Hepatocyte (in vitro differentiated cells): ENCODE measurements at regions not wholly inside any gene's neighbourhood (a gene's known extent, or its start where the extent isn't known, plus 50 kb on each side); places are given as distances from the start of the nearest gene placed in this dataset.

ENCODE experiments used
- DNase-seq: peaks from one replicate; pipeline ENCODE4 v3.0.0-alpha.2; 2016; ENCODE audit warnings: low spot score
- H2AFZ ChIP-seq: fragments of 200-600 bp; sonication (generic); 2 replicates; pipeline ENCODE4 v1.6.0; 2016; ENCODE audit warnings: antibody characterized with exemption, mild to moderate bottlenecking
- H3K27ac ChIP-seq: fragments of 200-600 bp; sonication (generic); 2 replicates; pipeline ENCODE4 v1.5.1; 2016; ENCODE audit warnings: mild to moderate bottlenecking
- H3K27me3 ChIP-seq: fragments of 200-600 bp; sonication (generic); 2 replicates; pipeline ENCODE4 v1.6.1; 2016
- H3K36me3 ChIP-seq: fragments of 200-600 bp; sonication (generic); replicated peaks from 2 replicates; pipeline ENCODE4 v1.5.1; 2016; ENCODE audit warnings: low read depth; ENCODE audit not compliant: insufficient read depth
- H3K4me1 ChIP-seq: fragments of 200-600 bp; sonication (generic); 2 replicates; pipeline ENCODE4 v1.5.1; 2016; ENCODE audit warnings: mild to moderate bottlenecking, moderate library complexity; ENCODE audit not compliant: insufficient read depth
- H3K4me2 ChIP-seq: fragments of 200-600 bp; sonication (generic); 2 replicates; pipeline ENCODE4 v1.6.0; 2016
- H3K4me3 ChIP-seq: fragments of 200-600 bp; sonication (generic); 2 replicates; pipeline ENCODE4 v1.5.1; 2016; ENCODE audit warnings: mild to moderate bottlenecking
- H3K79me2 ChIP-seq: fragments of 200-600 bp; sonication (generic); 2 replicates; pipeline ENCODE4 v1.6.0; 2017; ENCODE audit warnings: mild to moderate bottlenecking
- H3K9me2 ChIP-seq: fragments of 200-600 bp; sonication (generic); replicated peaks from 2 replicates; pipeline ENCODE4 v1.6.0; 2017; ENCODE audit warnings: mild to moderate bottlenecking; ENCODE audit not compliant: insufficient read depth
- H3K9me3 ChIP-seq: fragments of 200-600 bp; sonication (generic); 2 replicates; pipeline ENCODE4 v1.5.1; 2016; ENCODE audit warnings: low read depth, mild to moderate bottlenecking
- H4K20me1 ChIP-seq: fragments of 200-600 bp; sonication (generic); 2 replicates; pipeline ENCODE4 v1.6.0; 2016; ENCODE audit warnings: mild to moderate bottlenecking; ENCODE audit not compliant: insufficient read depth, poor library complexity, severe bottlenecking
- EZH2 ChIP-seq: fragments of 200-600 bp; sonication (generic); IDR thresholded peaks from 2 replicates; pipeline ENCODE4 v1.6.1; 2016; ENCODE audit warnings: antibody characterized with exemption, mild to moderate bottlenecking, borderline replicate concordance
- EZH2phosphoT487 ChIP-seq: fragments of 200-600 bp; sonication (generic); IDR thresholded peaks from one replicate; pipeline ENCODE4 v1.6.1; 2018; ENCODE audit warnings: antibody characterized with exemption, mild to moderate bottlenecking, low read depth, moderate library complexity; ENCODE audit not compliant: unreplicated experiment, severe bottlenecking
- WGBS: methylation state at CpG from one replicate; pipeline ENCODE4 v1.1.6; 2016; ENCODE audit warnings: low lambda C conversion rate; ENCODE audit errors: missing lambda C conversion rate; 5-methylcytosine and 5-hydroxymethylcytosine counted together
- TF ChIP-seq, protein P1 (sequence below): fragments of 200-600 bp; sonication (generic); IDR thresholded peaks from 2 replicates; pipeline ENCODE4 v1.5.1; 2016; ENCODE audit warnings: antibody characterized with exemption, mild to moderate bottlenecking; ENCODE audit not compliant: poor library complexity

DNA sequence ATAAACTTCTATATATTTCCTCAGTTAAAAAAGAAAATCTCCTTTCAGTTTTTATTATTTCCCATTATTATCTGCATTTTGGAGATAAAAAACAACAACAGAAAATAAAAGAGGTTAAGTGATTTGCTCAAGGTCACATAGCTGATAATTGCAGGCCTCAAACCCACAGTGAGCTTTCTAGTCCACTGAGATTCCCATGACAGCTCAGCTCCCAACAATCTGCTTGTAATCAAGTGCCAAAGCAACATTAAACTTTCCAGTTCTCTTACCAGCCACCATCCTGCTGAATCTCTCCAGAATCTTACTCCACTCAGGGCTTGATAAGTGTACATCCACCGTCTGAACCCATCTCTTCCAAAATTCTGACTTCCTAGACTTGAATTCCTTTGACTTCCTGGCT, 318.2 kb upstream of the SEMA6D start:
- peaks cover 7% of the 10 kb centered on the region for H3K27me3 ChIP-seq
- H3K27ac ChIP-seq = no peak overlapping the region
- no peaks in the 10 kb centered on the region for H3K79me2 ChIP-seq
- no peak overlapping the region for H3K4me3 ChIP-seq
- H2AFZ ChIP-seq = no peak overlapping the region
- no peaks in the 10 kb centered on the region for H3K9me2 ChIP-seq
- TF ChIP-seq EZH2phosphoT487 = no peak
- no peak for TF ChIP-seq EZH2
- TF ChIP-seq, protein P1, sequence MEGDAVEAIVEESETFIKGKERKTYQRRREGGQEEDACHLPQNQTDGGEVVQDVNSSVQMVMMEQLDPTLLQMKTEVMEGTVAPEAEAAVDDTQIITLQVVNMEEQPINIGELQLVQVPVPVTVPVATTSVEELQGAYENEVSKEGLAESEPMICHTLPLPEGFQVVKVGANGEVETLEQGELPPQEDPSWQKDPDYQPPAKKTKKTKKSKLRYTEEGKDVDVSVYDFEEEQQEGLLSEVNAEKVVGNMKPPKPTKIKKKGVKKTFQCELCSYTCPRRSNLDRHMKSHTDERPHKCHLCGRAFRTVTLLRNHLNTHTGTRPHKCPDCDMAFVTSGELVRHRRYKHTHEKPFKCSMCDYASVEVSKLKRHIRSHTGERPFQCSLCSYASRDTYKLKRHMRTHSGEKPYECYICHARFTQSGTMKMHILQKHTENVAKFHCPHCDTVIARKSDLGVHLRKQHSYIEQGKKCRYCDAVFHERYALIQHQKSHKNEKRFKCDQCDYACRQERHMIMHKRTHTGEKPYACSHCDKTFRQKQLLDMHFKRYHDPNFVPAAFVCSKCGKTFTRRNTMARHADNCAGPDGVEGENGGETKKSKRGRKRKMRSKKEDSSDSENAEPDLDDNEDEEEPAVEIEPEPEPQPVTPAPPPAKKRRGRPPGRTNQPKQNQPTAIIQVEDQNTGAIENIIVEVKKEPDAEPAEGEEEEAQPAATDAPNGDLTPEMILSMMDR = no peak
- peaks cover 8% of the 10 kb centered on the region for H3K4me1 ChIP-seq
- no peak overlapping the region for H3K4me2 ChIP-seq
- no peaks in the 10 kb centered on the region for H3K36me3 ChIP-seq
- 77% methylated on average over 1 of the region's 1 CpG for WGBS
- no peaks in the 10 kb centered on the region for H4K20me1 ChIP-seq
- H3K9me3 ChIP-seq = no peaks in the 10 kb centered on the region
- DNase-seq = no peak

DNA sequence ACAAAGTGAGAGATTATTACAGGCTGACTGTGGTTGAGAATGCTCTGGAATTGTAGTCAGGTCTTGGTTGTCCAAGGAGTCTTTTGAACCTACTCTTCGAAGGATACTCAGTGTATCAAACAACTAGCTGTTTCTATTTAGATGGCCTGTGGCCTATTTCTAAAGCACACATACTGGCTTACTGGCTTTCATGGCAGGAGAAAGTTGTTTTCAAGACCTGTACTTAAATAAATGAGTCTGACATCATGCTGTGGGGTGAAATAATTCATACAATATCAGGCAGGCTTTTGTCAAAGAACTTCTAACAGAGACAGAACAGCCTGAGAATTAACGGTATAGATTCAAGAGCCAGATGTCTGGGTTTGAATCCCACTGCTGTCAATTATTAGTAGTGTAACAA, 316.7 kb upstream of the SEMA6D start:
- no peaks in the 10 kb centered on the region for H3K79me2 ChIP-seq
- DNase-seq = no peak
- H3K36me3 ChIP-seq = no peaks in the 10 kb centered on the region
- no peak for TF ChIP-seq EZH2
- TF ChIP-seq, protein P1 = no peak
- no peak for TF ChIP-seq EZH2phosphoT487
- H3K9me3 ChIP-seq = no peaks in the 10 kb centered on the region
- no peaks in the 10 kb centered on the region for H3K9me2 ChIP-seq
- H3K4me2 ChIP-seq = no peak overlapping the region
- H2AFZ ChIP-seq = no peak overlapping the region
- H4K20me1 ChIP-seq = no peaks in the 10 kb centered on the region
- H3K4me1 ChIP-seq = peaks cover 8% of the 10 kb centered on the region
- H3K4me3 ChIP-seq = no peak overlapping the region
- peaks cover 16% of the 10 kb centered on the region for H3K27me3 ChIP-seq
- no peak overlapping the region for H3K27ac ChIP-seq
- WGBS = 100% methylated on average over 2 of the region's 2 CpGs

DNA sequence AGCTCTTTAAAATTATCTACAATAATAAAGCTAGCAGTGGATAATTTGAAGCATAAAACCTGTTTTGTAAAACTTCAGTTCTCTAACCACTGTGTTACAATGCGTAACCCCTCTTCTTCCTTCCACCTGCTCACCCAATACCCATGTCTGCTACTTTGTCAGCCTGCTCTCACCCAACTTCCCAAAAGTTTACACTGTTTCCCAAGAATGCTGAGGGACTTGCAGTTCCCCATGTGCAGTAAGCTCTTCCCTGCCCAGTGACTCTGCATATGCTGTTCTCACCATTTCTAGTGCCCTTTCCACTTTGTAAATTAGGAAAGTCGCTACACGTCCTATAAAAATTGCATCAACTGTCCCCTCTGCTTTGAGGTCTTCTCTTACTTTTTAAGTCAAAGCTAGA, 315.9 kb upstream of the SEMA6D start:
- no peaks in the 10 kb centered on the region for H3K36me3 ChIP-seq
- peaks cover 8% of the 10 kb centered on the region for H3K4me1 ChIP-seq
- no peaks in the 10 kb centered on the region for H3K79me2 ChIP-seq
- no peak overlapping the region for H2AFZ ChIP-seq
- H3K4me2 ChIP-seq = no peak overlapping the region
- H4K20me1 ChIP-seq = no peaks in the 10 kb centered on the region
- TF ChIP-seq, protein P1 = no peak
- no peak for TF ChIP-seq EZH2
- TF ChIP-seq EZH2phosphoT487 = no peak
- 85% methylated on average over 3 of the region's 3 CpGs for WGBS
- H3K9me3 ChIP-seq = no peaks in the 10 kb centered on the region
- no peak overlapping the region for H3K4me3 ChIP-seq
- H3K27me3 ChIP-seq = peaks cover 16% of the 10 kb centered on the region
- no peak overlapping the region for H3K27ac ChIP-seq
- DNase-seq = no peak
- no peaks in the 10 kb centered on the region for H3K9me2 ChIP-seq

DNA sequence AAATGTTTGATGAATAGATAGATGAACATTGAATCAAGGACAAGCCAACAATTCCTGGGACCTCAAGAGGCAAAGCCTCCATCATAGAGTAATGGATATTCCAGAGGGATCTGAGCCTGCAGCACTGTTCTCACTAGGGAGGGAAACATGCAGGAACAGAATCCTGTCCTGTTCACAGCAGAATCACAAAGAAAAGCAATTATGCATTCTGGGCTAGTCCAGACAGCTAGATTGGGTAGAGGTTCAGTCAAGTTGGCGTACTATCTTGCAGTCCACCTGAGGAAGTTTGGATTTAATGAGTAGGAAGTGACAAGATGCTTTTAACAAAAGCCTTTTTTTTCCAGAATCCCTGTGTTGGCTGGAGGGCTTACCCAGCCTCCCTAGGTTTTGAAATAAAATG, 314.5 kb upstream of the SEMA6D start:
- H4K20me1 ChIP-seq = no peaks in the 10 kb centered on the region
- no peaks in the 10 kb centered on the region for H3K36me3 ChIP-seq
- no peak overlapping the region for H2AFZ ChIP-seq
- H3K4me1 ChIP-seq = peaks cover 8% of the 10 kb centered on the region
- H3K9me3 ChIP-seq = no peaks in the 10 kb centered on the region
- TF ChIP-seq EZH2phosphoT487 = no peak
- TF ChIP-seq, protein P1 = no peak
- TF ChIP-seq EZH2 = no peak
- no peak overlapping the region for H3K4me2 ChIP-seq
- H3K4me3 ChIP-seq = no peak overlapping the region
- no peaks in the 10 kb centered on the region for H3K9me2 ChIP-seq
- no peak for DNase-seq
- no peak overlapping the region for H3K27ac ChIP-seq
- H3K79me2 ChIP-seq = no peaks in the 10 kb centered on the region
- WGBS = 90% methylated on average over 1 of the region's 1 CpG
- peaks cover 16% of the 10 kb centered on the region for H3K27me3 ChIP-seq
